SIG-M5 treated with dmso at 0.1 percent for 504 hours (cell line): ENCODE measurements at regions not wholly inside any gene's neighbourhood (a gene's known extent, or its start where the extent isn't known, plus 50 kb on each side); places are given as distances from the start of the nearest gene placed in this dataset.

Experiments used
- DNase-seq: peaks from one replicate; lab custom pipeline; 2025; ENCODE audit not compliant: unreplicated experiment; lab: John Stamatoyannopoulos, UW

DNA sequence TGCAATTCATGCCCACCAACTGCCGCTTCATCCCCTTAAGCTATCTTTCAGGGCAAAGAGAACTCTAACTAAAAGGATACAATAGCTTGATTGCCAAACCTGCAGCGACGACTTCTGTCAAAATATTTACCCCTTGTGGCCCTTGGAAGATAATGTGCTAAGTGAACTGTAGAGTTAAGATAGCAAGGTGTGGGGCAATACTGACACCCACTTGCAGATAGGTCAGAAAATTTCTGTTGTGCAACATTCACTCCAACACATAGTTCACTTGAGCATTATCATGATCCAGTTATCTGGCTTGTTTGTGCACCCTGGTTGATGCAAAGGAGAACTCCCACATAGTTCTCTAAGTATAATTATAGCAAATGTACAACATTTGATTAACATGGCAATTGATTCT is 55.6 kb downstream of the RHOXF2B start:
- DNase-seq = peak; percentile 76

DNA sequence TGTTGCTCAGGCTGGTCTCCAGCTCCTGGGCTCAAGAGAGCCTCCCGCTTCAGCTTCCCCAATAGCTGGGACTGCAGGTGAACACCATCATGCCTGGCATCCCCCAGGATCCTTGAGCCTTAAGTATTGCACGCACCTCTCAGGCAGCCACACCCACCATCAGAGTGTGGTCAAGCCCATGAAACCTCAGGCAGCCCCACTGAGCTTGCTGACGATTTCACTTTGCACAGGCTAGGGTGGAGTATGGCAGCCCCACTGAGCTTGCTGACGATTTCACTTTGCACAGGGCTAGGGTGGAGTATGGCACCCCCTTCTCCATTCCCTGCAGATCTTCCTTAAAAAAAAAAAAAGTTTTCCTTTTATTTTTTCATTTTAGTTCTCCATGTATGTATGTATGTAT is 57.2 kb downstream of the RHOXF2B start:
- DNase-seq = no peak

DNA sequence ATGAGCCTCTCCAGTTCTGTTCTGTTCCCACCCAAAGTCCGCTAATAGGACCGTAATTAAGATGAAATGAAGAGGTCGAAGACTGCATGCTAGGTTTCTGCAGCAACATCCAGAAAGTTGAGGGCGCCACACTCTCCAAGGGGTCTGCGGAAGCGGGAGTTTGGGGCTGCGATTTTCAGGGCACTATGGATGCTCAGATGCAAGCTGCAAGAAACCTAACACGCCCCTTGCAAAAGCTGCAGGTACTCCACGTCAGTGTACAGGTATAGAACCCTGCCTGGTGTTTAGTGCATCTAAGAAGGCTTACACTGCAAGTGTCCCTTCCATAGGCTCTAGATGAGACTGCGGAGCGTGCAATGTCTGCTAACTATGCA is 61.4 kb downstream of the RHOXF2B start:
- no peak for DNase-seq

DNA sequence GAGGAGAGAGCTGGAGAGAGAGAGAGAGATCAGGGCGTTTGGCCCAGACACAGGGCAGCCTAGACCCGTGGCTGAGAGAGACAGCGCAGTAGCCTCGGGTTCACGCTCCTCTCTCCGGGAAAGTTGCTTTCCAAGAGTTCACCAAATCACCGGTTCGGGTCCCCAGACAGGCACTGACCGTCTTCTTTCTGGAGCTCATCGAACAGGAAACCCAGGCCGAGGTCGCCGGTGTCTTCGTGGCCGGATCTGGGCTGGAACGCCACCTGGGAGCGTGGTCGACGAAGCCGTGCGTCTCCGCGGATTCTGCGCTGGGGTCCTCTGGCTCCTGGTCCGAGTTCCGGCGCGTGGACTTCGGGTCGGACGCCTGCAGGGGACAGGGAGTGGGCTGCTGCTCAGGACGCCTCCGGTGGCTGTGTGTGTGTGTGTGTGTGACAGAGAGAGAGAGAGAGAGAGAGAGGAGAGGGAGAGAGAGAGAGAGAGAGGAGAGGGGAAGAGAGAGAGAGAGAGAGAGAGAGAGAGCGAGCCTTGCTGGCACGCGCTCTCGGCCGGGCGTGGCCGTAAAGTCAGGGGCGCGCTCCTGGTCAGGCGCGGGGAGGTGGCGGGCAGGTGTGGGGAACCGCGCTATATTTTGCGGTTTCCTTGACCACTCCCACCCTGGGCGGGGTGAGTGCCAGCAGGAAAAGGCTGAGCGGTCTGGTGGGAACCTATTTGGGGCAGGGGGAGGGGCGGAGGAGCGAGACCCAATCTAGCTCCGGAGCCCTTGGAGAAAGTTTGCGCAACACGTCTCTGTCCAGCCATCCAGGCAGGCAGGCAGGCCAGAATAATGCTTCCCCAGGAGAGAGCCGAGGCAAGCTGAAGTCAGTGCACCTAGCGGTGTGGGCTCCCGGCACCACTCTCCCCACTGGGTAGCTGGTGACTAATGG is 62.1 kb downstream of the RHOXF2B start:
- DNase-seq = no peak

DNA sequence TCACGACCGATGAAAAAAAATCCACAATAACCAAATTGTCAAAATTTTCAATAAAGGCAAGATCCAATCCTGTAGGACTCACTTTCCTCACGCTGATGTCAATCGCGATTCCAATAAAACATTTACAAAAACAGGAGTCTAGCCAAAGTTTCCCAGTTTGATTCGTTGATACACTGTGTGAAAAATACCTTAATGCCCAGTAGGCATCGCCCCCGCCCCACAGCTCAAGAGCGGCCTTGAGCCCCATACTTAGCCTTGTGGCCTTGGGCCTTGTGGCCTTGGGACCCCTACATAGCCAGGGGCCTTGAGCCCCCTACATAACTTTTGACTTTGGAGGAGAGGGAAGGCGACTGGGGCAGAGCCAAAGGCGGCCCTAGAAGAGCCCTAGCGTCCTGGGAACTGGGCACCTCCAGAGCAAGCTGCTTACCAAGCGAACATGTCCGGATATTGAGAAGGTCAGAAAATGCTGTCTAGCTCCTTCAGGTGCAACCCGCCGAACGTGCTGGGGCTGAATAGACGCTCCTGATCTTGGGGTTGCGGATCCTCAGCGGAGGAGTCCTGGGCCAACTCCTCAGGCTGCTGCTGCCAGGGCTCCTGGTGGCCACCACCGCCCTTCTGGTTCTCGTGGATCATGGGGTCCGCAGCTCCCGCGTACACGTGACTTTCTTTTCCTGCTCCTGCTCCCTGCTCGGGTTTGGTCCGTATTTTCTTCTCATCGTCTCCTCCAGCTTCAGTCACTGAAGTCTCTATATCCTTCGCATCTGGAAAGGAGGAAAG is 62.9 kb downstream of the RHOXF2B start:
- no peak for DNase-seq

DNA sequence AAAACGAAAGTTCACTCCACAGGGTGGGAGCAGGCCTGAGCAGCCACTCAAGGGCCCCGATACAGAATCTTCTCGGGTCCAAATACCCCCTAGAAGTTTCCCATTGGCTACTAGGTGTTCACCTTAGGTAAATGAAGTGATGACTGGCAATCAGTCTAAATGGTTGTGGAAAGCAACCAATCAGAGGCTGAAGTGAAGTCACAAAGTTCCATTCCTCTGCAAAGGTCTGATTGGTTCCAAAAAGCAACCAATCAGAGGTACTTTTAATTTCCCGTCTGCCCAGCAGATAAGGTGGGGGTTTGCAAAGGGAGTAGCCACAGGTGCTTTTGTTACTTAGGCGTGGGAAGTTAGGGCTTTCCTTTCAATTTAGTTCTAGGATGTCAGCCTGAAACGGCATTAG is 58.2 kb upstream of the NKAP start:
- no peak for DNase-seq

DNA sequence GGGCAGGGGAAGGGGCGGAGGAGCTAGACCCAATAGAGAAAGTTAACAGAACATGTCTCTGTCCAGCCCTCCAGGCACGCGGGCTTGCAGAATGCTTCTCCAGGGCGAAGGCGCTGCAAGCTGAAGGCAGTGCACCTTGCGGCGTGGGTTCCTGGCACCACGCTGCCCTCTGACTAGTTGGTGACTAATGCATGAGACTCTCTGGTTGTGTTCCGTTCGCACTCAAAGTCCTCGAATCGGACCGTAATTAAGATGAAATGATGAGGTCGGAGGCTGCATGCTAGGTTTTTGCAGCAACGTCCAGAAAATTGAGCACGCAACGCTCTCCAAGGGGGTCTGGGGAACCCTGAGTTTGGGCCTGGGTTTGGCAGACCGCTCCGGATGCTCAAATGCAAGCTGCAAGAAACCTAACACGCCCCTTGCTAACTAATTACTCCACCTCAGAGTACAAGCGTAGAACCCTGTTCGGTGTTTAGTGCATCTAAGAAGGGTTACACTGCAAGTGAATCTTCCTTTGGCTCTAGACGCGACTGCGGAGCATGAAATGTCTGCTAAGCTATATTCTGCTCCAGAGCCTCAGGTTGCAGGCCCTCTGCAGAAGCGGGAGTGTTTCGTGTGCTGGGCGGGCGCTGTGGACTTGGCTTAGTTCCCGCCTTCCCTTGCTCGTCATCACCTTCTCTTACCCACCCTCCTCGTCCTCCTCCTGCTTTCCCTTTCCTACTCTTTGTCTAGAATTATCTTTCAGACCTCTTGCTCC is 57.1 kb upstream of the NKAP start:
- DNase-seq = no peak

DNA sequence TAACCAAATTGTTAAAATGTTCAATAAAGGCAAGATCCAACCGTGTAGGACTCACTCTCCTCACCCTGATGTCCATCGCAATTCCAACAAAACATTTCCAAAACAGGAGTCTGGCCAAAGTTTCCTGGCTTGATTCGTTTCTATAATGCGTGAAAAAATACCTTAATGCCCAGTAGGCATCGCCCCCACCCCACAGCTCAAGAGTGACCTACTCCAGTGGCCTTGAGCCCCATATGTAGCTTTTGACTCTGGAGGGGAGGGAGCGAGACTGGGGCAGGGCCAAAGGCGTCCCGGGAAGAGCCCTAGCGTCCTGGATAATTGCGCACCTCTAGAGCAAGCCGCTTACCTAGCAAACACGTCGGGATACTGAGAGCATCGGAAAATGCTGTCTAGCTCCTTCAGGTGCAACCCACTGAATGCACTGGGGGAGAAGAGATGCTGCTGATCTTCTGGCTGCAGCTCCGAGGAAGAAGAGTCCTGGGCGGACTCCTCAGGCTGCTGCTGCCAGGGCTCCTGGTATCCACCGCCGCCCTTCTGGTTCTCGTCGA is 55.6 kb upstream of the NKAP start:
- no peak for DNase-seq

DNA sequence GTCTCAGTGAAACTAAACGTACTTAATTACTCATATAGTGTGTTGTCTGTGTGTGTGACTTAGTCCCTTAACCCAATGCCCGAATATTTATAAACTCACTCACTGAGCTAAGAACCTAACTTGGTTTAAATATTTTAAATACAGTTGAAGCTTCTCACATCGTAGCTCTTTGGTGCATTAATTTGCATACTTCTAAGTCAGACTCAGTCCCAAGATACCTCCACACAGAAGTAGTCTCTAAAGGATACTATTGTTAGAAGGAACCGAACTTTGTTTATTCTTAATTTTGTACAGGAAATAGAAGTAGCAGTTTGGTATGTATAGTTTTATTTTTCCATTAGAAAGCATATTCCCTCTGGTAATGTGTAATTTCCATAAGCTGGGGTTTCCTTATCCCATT is 54.0 kb upstream of the NKAP start:
- DNase-seq = no peak

DNA sequence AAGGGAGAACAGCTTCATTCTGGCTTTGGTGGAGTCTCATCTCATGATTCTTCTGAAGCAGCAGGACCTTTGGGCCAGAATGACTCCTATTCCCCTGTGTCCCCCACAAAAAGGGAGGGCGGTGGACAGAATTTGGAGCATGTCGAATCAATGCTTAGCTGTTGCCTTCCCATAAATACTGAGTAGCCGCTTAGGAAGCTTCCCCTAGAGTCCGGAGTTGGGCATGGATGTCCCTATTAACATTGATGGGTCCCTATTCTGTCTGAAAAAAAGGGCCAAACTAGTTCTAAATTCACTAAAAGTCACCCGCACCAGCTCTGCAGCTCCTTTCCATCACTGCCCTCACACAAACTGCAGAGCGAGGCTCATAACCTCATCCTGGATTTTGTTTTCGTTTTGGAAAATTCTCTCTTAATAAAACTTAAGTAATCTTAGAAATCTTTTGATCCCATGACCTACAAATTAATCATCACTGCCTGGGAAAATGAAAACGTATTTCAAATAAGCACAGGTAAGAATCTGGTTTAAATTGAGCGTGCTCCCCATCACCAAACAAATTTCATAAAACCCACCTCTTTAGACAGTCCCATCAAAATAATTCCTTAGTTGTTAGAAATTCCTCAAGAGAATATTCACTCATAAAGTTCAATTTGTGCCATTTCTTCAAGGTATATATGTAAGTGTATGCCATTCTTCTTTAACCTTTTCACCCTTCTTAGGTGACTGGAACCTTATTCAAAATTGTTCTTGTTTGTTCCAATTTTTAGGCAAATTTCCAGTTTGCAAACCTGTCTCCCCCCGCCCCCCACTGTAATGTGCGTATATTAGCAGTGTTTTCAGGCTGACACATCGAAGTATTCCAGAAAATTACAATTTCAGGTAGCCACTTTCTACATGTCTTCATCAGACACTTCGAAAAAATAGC is 53.3 kb upstream of the NKAP start:
- DNase-seq = no peak

DNA sequence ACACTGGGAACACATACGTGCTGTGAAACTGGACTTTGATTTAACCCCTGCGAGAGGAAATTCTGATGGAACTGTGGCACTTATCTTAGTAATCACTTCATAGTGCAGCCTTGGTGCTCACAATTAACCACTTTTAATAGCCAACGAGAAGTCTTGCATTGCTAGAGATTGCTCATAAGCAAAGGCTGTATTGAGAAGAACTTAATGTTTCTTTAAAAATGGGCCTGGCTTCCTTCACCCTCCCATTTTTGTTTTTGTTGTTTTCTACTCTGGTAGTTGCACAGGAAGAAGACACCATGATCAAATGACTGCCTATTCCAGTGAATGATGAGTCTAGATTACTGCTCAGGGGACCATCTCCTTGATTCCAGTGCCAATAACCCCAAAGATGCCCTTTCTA is 52.5 kb upstream of the NKAP start:
- no peak for DNase-seq
